ENCODE measurements at regions not wholly inside any gene's neighbourhood (a gene's known extent, or its start where the extent isn't known, plus 50 kb on each side); places are given as distances from the start of the nearest gene placed in this dataset.
"Not testable (repeated sequence)": the region's sequence is repeated elsewhere in the genome, so short reads cannot be mapped to it uniquely, and the experiment has no call there.

GRCh38 chr3:71958533-71958932 is 173.6 kb upstream of the PROK2 start:
- DNase-seq, result no peak
- H3K36me3 ChIP-seq, result no peaks in the 10 kb centered on the region
- no peak overlapping the region for H3K4me3 ChIP-seq
- no peaks in the 10 kb centered on the region for H3K27me3 ChIP-seq
- no peaks in the 10 kb centered on the region for H3K9me3 ChIP-seq

- no peak for DNase-seq
- no peaks in the 10 kb centered on the region for H3K27me3 ChIP-seq
- H3K36me3 ChIP-seq, result no peaks in the 10 kb centered on the region
- H3K4me3 ChIP-seq, result no peak overlapping the region
- no peaks in the 10 kb centered on the region for H3K9me3 ChIP-seq
Observed at GRCh38 chr3:71956716-71957115, 171.8 kb upstream of the PROK2 start.

GRCh38 chr3:71956069-71956340 is 171.1 kb upstream of the PROK2 start:
- Histone ChIP-seq H3K4me3 (no peak overlapping the region), H3K9me3 (no peaks in the 10 kb centered on the region), H3K27me3 (no peaks in the 10 kb centered on the region), H3K36me3 (no peaks in the 10 kb centered on the region)
- DNase-seq, result no peak

GRCh38 chr3:71955240-71956068 is 170.5 kb upstream of the PROK2 start:
- Histone ChIP-seq H3K36me3 (no peaks in the 10 kb centered on the region), H3K4me3 (no peak overlapping the region), H3K9me3 (no peaks in the 10 kb centered on the region), H3K27me3 (no peaks in the 10 kb centered on the region)
- peak; percentile 55 for DNase-seq

- H3K36me3 ChIP-seq, result no peaks in the 10 kb centered on the region
- no peak overlapping the region for H3K4me3 ChIP-seq
- DNase-seq, result no peak
- no peaks in the 10 kb centered on the region for H3K9me3 ChIP-seq
- H3K27me3 ChIP-seq, result no peaks in the 10 kb centered on the region
Observed at GRCh38 chr3:71951842-71952241, 166.9 kb upstream of the PROK2 start.

GRCh38 chr3:71951361-71951760 is 166.4 kb upstream of the PROK2 start:
- Histone ChIP-seq H3K4me3 (no peak overlapping the region), H3K9me3 (no peaks in the 10 kb centered on the region), H3K36me3 (no peaks in the 10 kb centered on the region), H3K27me3 (no peaks in the 10 kb centered on the region)
- DNase-seq, result no peak

GRCh38 chr3:71949442-71949841 is 164.5 kb upstream of the PROK2 start:
- DNase-seq, result no peak
- Histone ChIP-seq H3K27me3 (no peaks in the 10 kb centered on the region), H3K9me3 (no peaks in the 10 kb centered on the region), H3K4me3 (no peak overlapping the region), H3K36me3 (no peaks in the 10 kb centered on the region)

- DNase-seq, result no peak
- H3K27me3 ChIP-seq, result no peaks in the 10 kb centered on the region
- H3K36me3 ChIP-seq, result no peaks in the 10 kb centered on the region
- H3K4me3 ChIP-seq, result no peak overlapping the region
- no peaks in the 10 kb centered on the region for H3K9me3 ChIP-seq
Observed at GRCh38 chr3:71944482-71945065, 159.6 kb upstream of the PROK2 start.

GRCh38 chr3:71942432-71943187 is 157.7 kb upstream of the PROK2 start:
- no peak overlapping the region for H3K4me3 ChIP-seq
- H3K36me3 ChIP-seq, result no peaks in the 10 kb centered on the region
- H3K27me3 ChIP-seq, result no peaks in the 10 kb centered on the region
- H3K9me3 ChIP-seq, result no peaks in the 10 kb centered on the region
- DNase-seq, result no peak

GRCh38 chr3:71940486-71940885 is 155.5 kb upstream of the PROK2 start:
- Histone ChIP-seq H3K4me3 (no peak overlapping the region), H3K9me3 (no peaks in the 10 kb centered on the region), H3K27me3 (no peaks in the 10 kb centered on the region), H3K36me3 (no peaks in the 10 kb centered on the region)
- no peak for DNase-seq

- DNase-seq, H3K9me3 ChIP-seq, H3K36me3 ChIP-seq, H3K27me3 ChIP-seq, H3K4me3 ChIP-seq: not testable (repeated sequence)
Observed at GRCh38 chr3:71938081-71938480, 153.1 kb upstream of the PROK2 start.

GRCh38 chr3:71936681-71937080 is 151.7 kb upstream of the PROK2 start:
- Histone ChIP-seq H3K27me3 (no peaks in the 10 kb centered on the region), H3K9me3 (no peaks in the 10 kb centered on the region), H3K36me3 (no peaks in the 10 kb centered on the region), H3K4me3 (no peak overlapping the region)
- no peak for DNase-seq

GRCh38 chr3:71934520-71935270 is 149.7 kb upstream of the PROK2 start:
- Histone ChIP-seq H3K9me3 (no peaks in the 10 kb centered on the region), H3K27me3 (no peaks in the 10 kb centered on the region)
- DNase-seq, result no peak

GRCh38 chr3:71931922-71932321 is 147.0 kb upstream of the PROK2 start:
- DNase-seq, result no peak
- no peak overlapping the region for H3K4me3 ChIP-seq
- H3K36me3 ChIP-seq, result no peaks in the 10 kb centered on the region
- H3K9me3 ChIP-seq, result no peaks in the 10 kb centered on the region
- no peaks in the 10 kb centered on the region for H3K27me3 ChIP-seq

More at GRCh38 chr3:71934520-71935270, 149.7 kb upstream of the PROK2 start:
- H3K4me3 ChIP-seq, result no peak overlapping the region
- H3K36me3 ChIP-seq, result no peaks in the 10 kb centered on the region

GRCh38 chr3:71930056-71930991 is 145.4 kb upstream of the PROK2 start:
- no peak overlapping the region for H3K4me3 ChIP-seq
- H3K27me3 ChIP-seq, result no peaks in the 10 kb centered on the region
- DNase-seq, result peak; percentile 18
- no peaks in the 10 kb centered on the region for H3K9me3 ChIP-seq
- H3K36me3 ChIP-seq, result no peaks in the 10 kb centered on the region

GRCh38 chr3:71928212-71928611 is 143.3 kb upstream of the PROK2 start:
- no peak for DNase-seq
- Histone ChIP-seq H3K36me3 (no peaks in the 10 kb centered on the region), H3K4me3 (no peak overlapping the region), H3K9me3 (no peaks in the 10 kb centered on the region), H3K27me3 (no peaks in the 10 kb centered on the region)
